ENCODE measurements at regions not wholly inside any gene's neighbourhood (a gene's known extent, or its start where the extent isn't known, plus 50 kb on each side); places are given as distances from the start of the nearest gene placed in this dataset.

- ATAC-seq, result no peak
- TF ChIP-seq BACH2 (CRISPR knock-in tag; IDR thresholded peaks at IDR 0.05; ENCODE audit: borderline replicate concordance) (no peak), CREB5 (CRISPR knock-in tag; IDR thresholded peaks at IDR 0.05; ENCODE audit: low read depth) (no peak), GLIS3 (CRISPR knock-in tag; IDR thresholded peaks at IDR 0.05) (no peak), TSHZ2 (CRISPR knock-in tag; IDR thresholded peaks at IDR 0.05) (no peak), OSR1 (CRISPR knock-in tag; IDR thresholded peaks at IDR 0.05) (no peak), SNAI2 (CRISPR knock-in tag; IDR thresholded peaks at IDR 0.05) (no peak), ZNF70 (CRISPR knock-in tag; IDR thresholded peaks at IDR 0.05) (no peak)
Observed at GRCh38 chr11:87437133-87437843, 399.6 kb downstream of the TMEM135 start.

- no peak for ATAC-seq
Observed at GRCh38 chr11:87432022-87432421, 394.3 kb downstream of the TMEM135 start.

DNA sequence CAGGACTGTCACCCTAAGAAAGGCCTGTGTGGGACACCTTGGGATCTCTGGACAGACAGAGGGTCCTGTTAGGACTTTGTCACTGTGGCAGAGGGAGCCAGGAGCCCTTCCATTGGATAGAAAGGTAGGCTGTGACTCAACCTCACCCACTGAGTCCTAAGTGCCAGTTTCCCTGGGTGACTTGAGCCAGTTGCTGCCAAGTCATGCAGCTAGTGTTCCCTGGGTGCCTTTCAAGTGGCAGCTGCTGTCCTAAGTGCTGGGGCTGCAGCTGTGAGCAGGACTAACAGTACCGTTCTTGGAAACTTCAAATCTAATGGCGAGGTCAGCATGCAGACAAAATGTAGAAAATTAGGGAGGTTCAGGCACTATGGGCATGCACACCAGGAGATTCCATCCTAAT, 393.7 kb downstream of the TMEM135 start:
- no peak for ATAC-seq
- TF ChIP-seq SNAI2 (CRISPR knock-in tag; IDR thresholded peaks at IDR 0.05), result no peak
- TF ChIP-seq GLIS3 (CRISPR knock-in tag; IDR thresholded peaks at IDR 0.05), result no peak
- TF ChIP-seq PATZ1 (CRISPR knock-in tag; IDR thresholded peaks at IDR 0.05; ENCODE audit: borderline replicate concordance), result no peak
- no peak for TF ChIP-seq ARNTL (CRISPR knock-in tag; IDR thresholded peaks at IDR 0.05; ENCODE audit: borderline replicate concordance, low read depth)
- TF ChIP-seq CSDC2 (CRISPR knock-in tag; IDR thresholded peaks at IDR 0.05), result no peak
- TF ChIP-seq ESRRG (CRISPR knock-in tag; IDR thresholded peaks at IDR 0.05), result no peak
- no peak for TF ChIP-seq PPARA (CRISPR knock-in tag; IDR thresholded peaks at IDR 0.05; ENCODE audit: borderline replicate concordance)
- TF ChIP-seq TOX (CRISPR knock-in tag; IDR thresholded peaks at IDR 0.05; ENCODE audit: borderline replicate concordance), result no peak
- no peak for TF ChIP-seq TSHZ2 (CRISPR knock-in tag; IDR thresholded peaks at IDR 0.05)
- TF ChIP-seq ISL1 (CRISPR knock-in tag; IDR thresholded peaks at IDR 0.05), result no peak
- no peak for TF ChIP-seq ZNF565 (CRISPR knock-in tag; conservative IDR thresholded peaks at IDR 0.05; ENCODE audit: low read depth)
- TF ChIP-seq ZC3H10 (CRISPR knock-in tag; IDR thresholded peaks at IDR 0.05), result no peak
- TF ChIP-seq ZFP30 (CRISPR knock-in tag; IDR thresholded peaks at IDR 0.05), result no peak
- no peak for TF ChIP-seq ZFP3 (CRISPR knock-in tag; IDR thresholded peaks at IDR 0.05)

More at GRCh38 chr11:87432022-87432421, 394.3 kb downstream of the TMEM135 start:
- TF ChIP-seq ESRRG (CRISPR knock-in tag; IDR thresholded peaks at IDR 0.05), result no peak
- TF ChIP-seq OSR1 (CRISPR knock-in tag; IDR thresholded peaks at IDR 0.05), result no peak
- no peak for TF ChIP-seq ZNF70 (CRISPR knock-in tag; IDR thresholded peaks at IDR 0.05)
- TF ChIP-seq TCF4 (CRISPR knock-in tag; IDR thresholded peaks at IDR 0.05; ENCODE audit: borderline replicate concordance), result no peak
- no peak for TF ChIP-seq ZNF8 (CRISPR knock-in tag; IDR thresholded peaks at IDR 0.05)
- TF ChIP-seq ZFP30 (CRISPR knock-in tag; IDR thresholded peaks at IDR 0.05), result no peak
- TF ChIP-seq ZNF565 (CRISPR knock-in tag; conservative IDR thresholded peaks at IDR 0.05; ENCODE audit: low read depth), result no peak
- TF ChIP-seq BACH2 (CRISPR knock-in tag; IDR thresholded peaks at IDR 0.05; ENCODE audit: borderline replicate concordance), result no peak
- TF ChIP-seq, protein P1, sequence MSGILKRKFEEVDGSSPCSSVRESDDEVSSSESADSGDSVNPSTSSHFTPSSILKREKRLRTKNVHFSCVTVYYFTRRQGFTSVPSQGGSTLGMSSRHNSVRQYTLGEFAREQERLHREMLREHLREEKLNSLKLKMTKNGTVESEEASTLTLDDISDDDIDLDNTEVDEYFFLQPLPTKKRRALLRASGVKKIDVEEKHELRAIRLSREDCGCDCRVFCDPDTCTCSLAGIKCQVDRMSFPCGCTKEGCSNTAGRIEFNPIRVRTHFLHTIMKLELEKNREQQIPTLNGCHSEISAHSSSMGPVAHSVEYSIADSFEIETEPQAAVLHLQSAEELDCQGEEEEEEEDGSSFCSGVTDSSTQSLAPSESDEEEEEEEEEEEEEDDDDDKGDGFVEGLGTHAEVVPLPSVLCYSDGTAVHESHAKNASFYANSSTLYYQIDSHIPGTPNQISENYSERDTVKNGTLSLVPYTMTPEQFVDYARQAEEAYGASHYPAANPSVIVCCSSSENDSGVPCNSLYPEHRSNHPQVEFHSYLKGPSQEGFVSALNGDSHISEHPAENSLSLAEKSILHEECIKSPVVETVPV (CRISPR knock-in tag; IDR thresholded peaks at IDR 0.05), result no peak
- TF ChIP-seq ARNTL (CRISPR knock-in tag; IDR thresholded peaks at IDR 0.05; ENCODE audit: borderline replicate concordance, low read depth), result no peak
- no peak for TF ChIP-seq TOX (CRISPR knock-in tag; IDR thresholded peaks at IDR 0.05; ENCODE audit: borderline replicate concordance)
- TF ChIP-seq GLIS3 (CRISPR knock-in tag; IDR thresholded peaks at IDR 0.05), result no peak
- no peak for TF ChIP-seq PATZ1 (CRISPR knock-in tag; IDR thresholded peaks at IDR 0.05; ENCODE audit: borderline replicate concordance)
- no peak for TF ChIP-seq ZC3H10 (CRISPR knock-in tag; IDR thresholded peaks at IDR 0.05)
- no peak for TF ChIP-seq ZFP3 (CRISPR knock-in tag; IDR thresholded peaks at IDR 0.05)
- no peak for TF ChIP-seq SNAI2 (CRISPR knock-in tag; IDR thresholded peaks at IDR 0.05)
- TF ChIP-seq CSDC2 (CRISPR knock-in tag; IDR thresholded peaks at IDR 0.05), result no peak
